Keratinocyte (primary cell): ENCODE measurements at regions not wholly inside any gene's neighbourhood (a gene's known extent, or its start where the extent isn't known, plus 50 kb on each side); places are given as distances from the start of the nearest gene placed in this dataset.

ENCODE experiments used
- DNase-seq: peaks from one replicate; pipeline ENCODE4 v3.0.0-alpha.2; 2011; ENCODE audit warnings: low read depth, missing footprints, low spot score
- FAIRE-seq: peaks from 2 replicates; lab custom pipeline; 2011; peaks lifted over from hg19 to GRCh38; lab: Jason Lieb, UNC
- H2AFZ ChIP-seq: 2 replicates; pipeline ENCODE4 v1.6.0; 2012; ENCODE audit warnings: low read length, control low read depth, inconsistent platforms; ENCODE audit not compliant: control insufficient read depth
- H3K27ac ChIP-seq: 2 replicates; pipeline ENCODE4 v1.5.1; 2011; ENCODE audit warnings: low read length; ENCODE audit not compliant: control insufficient read depth, insufficient read depth
- H3K27me3 ChIP-seq: 3 replicates; pipeline ENCODE4 v1.6.0; 2011; ENCODE audit warnings: low read length; ENCODE audit not compliant: control insufficient read depth, insufficient read depth; ENCODE audit errors: extremely low read depth
- H3K36me3 ChIP-seq, 2 experiments: 2 replicates in 1 of 2; 3 replicates in 1 of 2; pipeline ENCODE4 v1.5.1; 2011; ENCODE audit warnings: low read length in 2 of 2, mild to moderate bottlenecking in 1 of 2; ENCODE audit not compliant: control insufficient read depth in 2 of 2, insufficient read depth in 2 of 2; ENCODE audit errors: extremely low read depth in 1 of 2
- H3K4me1 ChIP-seq: 3 replicates; pipeline ENCODE4 v1.5.1; 2011; ENCODE audit warnings: low read length; ENCODE audit not compliant: control insufficient read depth, insufficient read depth; ENCODE audit errors: extremely low read depth
- H3K4me2 ChIP-seq: 3 replicates; pipeline ENCODE4 v1.6.0; 2011; ENCODE audit warnings: low read depth, low read length; ENCODE audit not compliant: control insufficient read depth, insufficient read depth; ENCODE audit errors: extremely low read depth
- H3K4me3 ChIP-seq, 3 experiments: fragments of 200-600 bp in 1 of 3; sonication (generic) in 1 of 3; 2 replicates in 2 of 3; 3 replicates in 1 of 3; pipeline ENCODE4 v1.5.1; 2011 to 2016; ENCODE audit warnings: low read length in 3 of 3, mild to moderate bottlenecking in 3 of 3, control low read depth in 2 of 3, inconsistent platforms in 1 of 3, low read depth in 1 of 3, mixed read lengths in 1 of 3, mixed run types in 1 of 3, moderate library complexity in 1 of 3; ENCODE audit not compliant: control insufficient read depth in 2 of 3, insufficient read depth in 2 of 3; ENCODE audit errors: extremely low read depth in 1 of 3
- H3K79me2 ChIP-seq: 2 replicates; pipeline ENCODE4 v1.6.0; 2012; ENCODE audit warnings: low read length; ENCODE audit not compliant: control insufficient read depth, insufficient read depth
- H3K9ac ChIP-seq: 3 replicates; pipeline ENCODE4 v1.6.0; 2011; ENCODE audit warnings: low read length; ENCODE audit not compliant: control insufficient read depth, insufficient read depth; ENCODE audit errors: extremely low read depth
- H3K9me1 ChIP-seq: 3 replicates; pipeline ENCODE4 v1.6.0; 2011; ENCODE audit warnings: low read length; ENCODE audit not compliant: control insufficient read depth, insufficient read depth; ENCODE audit errors: extremely low read depth
- H3K9me3 ChIP-seq: 2 replicates; pipeline ENCODE4 v1.5.1; 2012; ENCODE audit warnings: low read depth, low read length; ENCODE audit not compliant: control insufficient read depth
- H4K20me1 ChIP-seq: 3 replicates; pipeline ENCODE4 v1.6.0; 2011; ENCODE audit warnings: low read length; ENCODE audit not compliant: control insufficient read depth, insufficient read depth; ENCODE audit errors: extremely low read depth
- CTCF ChIP-seq, 3 experiments: IDR thresholded peaks in 1 of 3; conservative IDR thresholded peaks in 1 of 3; optimal IDR thresholded peaks in 1 of 3; 2 replicates in 2 of 3; 3 replicates in 1 of 3; pipeline versions ENCODE3 to v1.5.1; 2011; ENCODE audit warnings: low read length in 3 of 3, mild to moderate bottlenecking in 3 of 3, moderate library complexity in 2 of 3, control low read depth in 1 of 3, inconsistent platforms in 1 of 3; ENCODE audit not compliant: insufficient read depth in 2 of 3; ENCODE audit errors: extremely low read depth in 1 of 3
- EZH2 ChIP-seq: IDR thresholded peaks from one replicate; pipeline ENCODE4 v1.6.1; 2012; ENCODE audit warnings: inconsistent platforms, mild to moderate bottlenecking, low read length, moderate library complexity
- dilution Hi-C: fragments of 300-500 bp; cut with MboI; formaldehyde crosslinking; loops from one replicate; pipeline ENCODE4 v1.7.0; 2020; ENCODE audit warnings: low sequenced_read_pairs; ENCODE audit not compliant: extremely low pct_ligation_motif_present

DNA sequence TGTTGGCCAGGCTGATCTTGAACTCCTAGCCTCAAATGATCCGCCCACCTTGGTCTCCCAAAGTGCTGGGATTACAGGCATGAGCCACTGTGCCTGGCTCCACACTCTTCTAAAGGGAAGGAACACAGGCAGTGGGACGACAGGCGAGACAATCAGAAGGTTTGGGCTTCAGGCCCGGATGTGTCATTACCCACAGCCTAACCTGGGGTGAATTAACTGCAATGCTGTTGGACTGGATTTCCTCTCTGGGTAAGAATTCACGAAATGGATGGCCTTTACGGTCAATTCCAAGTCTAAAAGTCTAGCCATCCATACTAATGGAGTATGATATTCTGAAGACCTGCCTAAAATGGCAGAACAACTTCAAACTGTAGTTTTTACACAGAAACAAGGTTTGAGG, 83.7 kb upstream of the CCDC28A start:
- FAIRE-seq (peak; percentile 36), DNase-seq (no peak)
- H3K27ac ChIP-seq = peak overlapping the region; percentile 75
- no peaks in the 10 kb centered on the region for H3K9me3 ChIP-seq
- H3K36me3 ChIP-seq = peaks cover 0 to 5% of the 10 kb centered on the region in 2 experiments
- H3K4me1 ChIP-seq = peaks cover 39% of the 10 kb centered on the region
- no peaks in the 10 kb centered on the region for H3K27me3 ChIP-seq
- peaks cover 68% of the 10 kb centered on the region for H3K79me2 ChIP-seq
- H3K4me3 ChIP-seq = peak overlapping the region in 1 of 3 experiments; percentile 54
- peak overlapping the region; percentile 97 for H3K9ac ChIP-seq
- H2AFZ ChIP-seq = no peak overlapping the region
- H4K20me1 ChIP-seq = no peaks in the 10 kb centered on the region
- peak overlapping the region; percentile 93 for H3K4me2 ChIP-seq
- H3K9me1 ChIP-seq = no peaks in the 10 kb centered on the region
- dilution Hi-C loops = no loop called here
- TF ChIP-seq CTCF (optimal IDR thresholded peaks at IDR 0.05 in 1 of 3, IDR thresholded peaks at IDR 0.05 in 1 of 3, conservative IDR thresholded peaks at IDR 0.05 in 1 of 3; ENCODE audit: extremely low read depth in 1 of 3, insufficient read depth in 2 of 3, low read length in 3 of 3) = no peak
- TF ChIP-seq EZH2 = no peak

DNA sequence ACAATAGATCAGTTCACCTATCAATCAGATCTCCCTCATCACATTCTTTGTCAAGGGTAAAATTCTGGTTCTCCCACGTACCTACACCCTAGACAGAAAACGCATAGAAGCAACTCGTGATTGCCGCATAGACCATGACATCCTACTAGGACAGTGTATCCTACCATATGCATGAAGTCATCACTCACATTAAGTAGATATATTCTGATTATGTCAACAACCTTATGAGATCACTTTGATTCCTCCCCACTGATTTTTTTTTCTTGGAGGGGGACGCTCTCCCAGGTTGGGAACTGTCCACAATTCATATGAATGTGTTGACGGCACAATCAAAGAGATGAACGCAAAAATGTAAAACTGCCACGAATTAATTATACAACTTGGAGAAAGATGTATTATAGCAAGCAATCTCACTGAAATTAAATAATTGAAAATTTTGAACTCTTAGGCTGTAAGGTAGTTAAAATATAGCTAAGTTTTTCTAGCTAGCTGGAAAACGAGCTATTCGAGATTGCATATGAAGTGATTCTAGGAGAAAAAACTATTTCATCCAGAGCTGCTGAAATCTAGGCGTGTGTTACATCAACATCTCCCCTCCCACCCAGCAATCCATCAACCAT, 82.5 kb upstream of the CCDC28A start:
- no peaks in the 10 kb centered on the region for H4K20me1 ChIP-seq
- H3K9ac ChIP-seq = peak overlapping the region; percentile 97
- H3K4me1 ChIP-seq = peaks cover 30% of the 10 kb centered on the region
- H2AFZ ChIP-seq = no peak overlapping the region
- H3K36me3 ChIP-seq = peaks cover 0 to 5% of the 10 kb centered on the region in 2 experiments
- dilution Hi-C loops = no loop called here
- FAIRE-seq = no peak
- H3K27me3 ChIP-seq = no peaks in the 10 kb centered on the region
- peak overlapping the region; percentile 65 to 91 (median 78) for H3K4me3 ChIP-seq
- no peak for DNase-seq
- peak overlapping the region; percentile 94 for H3K27ac ChIP-seq
- H3K79me2 ChIP-seq = peaks cover 62% of the 10 kb centered on the region
- TF ChIP-seq CTCF (optimal IDR thresholded peaks at IDR 0.05 in 1 of 3, IDR thresholded peaks at IDR 0.05 in 1 of 3, conservative IDR thresholded peaks at IDR 0.05 in 1 of 3; ENCODE audit: extremely low read depth in 1 of 3, insufficient read depth in 2 of 3, low read length in 3 of 3) (no peak), EZH2 (no peak)
- peak overlapping the region; percentile 93 for H3K4me2 ChIP-seq
- H3K9me1 ChIP-seq = no peaks in the 10 kb centered on the region
- no peaks in the 10 kb centered on the region for H3K9me3 ChIP-seq
